Skeletal muscle satellite cell (primary cell): ENCODE measurements at regions not wholly inside any gene's neighbourhood (a gene's known extent, or its start where the extent isn't known, plus 50 kb on each side); places are given as distances from the start of the nearest gene placed in this dataset.
"Not testable (repeated sequence)": the region's sequence is repeated elsewhere in the genome, so short reads cannot be mapped to it uniquely, and the experiment has no call there.

Source experiments
- H3K27me3 ChIP-seq: 2 replicates; pipeline ENCODE4 v1.7.0; 2013; ENCODE audit warnings: low read length; ENCODE audit not compliant: control insufficient read depth, insufficient read depth
- H3K36me3 ChIP-seq: 2 replicates; pipeline ENCODE4 v1.7.0; 2013; ENCODE audit warnings: mild to moderate bottlenecking, control low read depth, low read length; ENCODE audit not compliant: insufficient read depth
- H3K4me1 ChIP-seq: 2 replicates; pipeline ENCODE4 v1.7.0; 2013; ENCODE audit warnings: low read length; ENCODE audit not compliant: control insufficient read depth, insufficient read depth
- H3K4me2 ChIP-seq: 2 replicates; pipeline ENCODE4 v1.7.0; 2013; ENCODE audit warnings: mild to moderate bottlenecking, low read length
- H3K4me3 ChIP-seq: 2 replicates; pipeline ENCODE4 v1.7.0; 2013; ENCODE audit warnings: low read length
- H3K9ac ChIP-seq: 2 replicates; pipeline ENCODE4 v1.7.0; 2013; ENCODE audit warnings: mild to moderate bottlenecking, low read depth, low read length, moderate library complexity
- H3K9me3 ChIP-seq: replicated peaks from 2 replicates; pipeline ENCODE4 v1.7.0; 2013; ENCODE audit warnings: mild to moderate bottlenecking, control low read depth, low read length

DNA sequence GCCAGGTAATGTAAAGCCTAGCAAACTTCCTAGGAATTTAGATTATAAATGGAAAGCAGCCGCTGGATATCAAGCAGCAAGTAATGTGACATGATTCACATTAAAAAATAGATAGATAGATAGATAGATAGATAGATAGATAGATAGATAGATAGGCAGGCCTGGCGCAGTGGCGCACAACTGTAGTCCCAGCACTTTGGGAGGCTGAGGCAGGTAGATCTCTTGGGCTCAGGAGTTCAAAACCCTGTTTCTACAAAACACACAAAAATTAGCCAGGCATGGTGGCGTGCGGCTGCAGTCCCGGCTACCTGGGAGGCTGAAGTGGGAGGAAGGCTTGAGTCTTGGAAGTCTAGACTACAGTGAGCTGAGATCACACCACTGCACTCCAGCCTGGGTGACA lies 236.9 kb downstream of the SLITRK6 start:
- no peaks in the 10 kb centered on the region for H3K4me1 ChIP-seq
- H3K36me3 ChIP-seq = no peaks in the 10 kb centered on the region
- no peak overlapping the region for H3K4me3 ChIP-seq
- no peak overlapping the region for H3K4me2 ChIP-seq
- no peak overlapping the region for H3K9ac ChIP-seq
- no peaks in the 10 kb centered on the region for H3K27me3 ChIP-seq
- peaks cover 4% of the 10 kb centered on the region for H3K9me3 ChIP-seq

GRCh38 chr13:85557691-85558467 lies 241.3 kb downstream of the SLITRK6 start:
- Histone ChIP-seq H3K27me3 (no peaks in the 10 kb centered on the region), H3K4me1 (no peaks in the 10 kb centered on the region), H3K9ac (no peak overlapping the region), H3K4me2 (no peak overlapping the region), H3K9me3 (peaks cover 4% of the 10 kb centered on the region), H3K4me3 (no peak overlapping the region), H3K36me3 (no peaks in the 10 kb centered on the region)

GRCh38 chr13:85551012-85551411 lies 248.2 kb downstream of the SLITRK6 start:
- Histone ChIP-seq H3K36me3 (no peaks in the 10 kb centered on the region), H3K4me1 (no peaks in the 10 kb centered on the region), H3K9ac (no peak overlapping the region)

GRCh38 chr13:85549819-85550218 lies 249.4 kb downstream of the SLITRK6 start:
- Histone ChIP-seq H3K36me3 (no peaks in the 10 kb centered on the region), H3K4me2 (no peak overlapping the region), H3K27me3 (no peaks in the 10 kb centered on the region), H3K4me3 (no peak overlapping the region), H3K9ac (no peak overlapping the region), H3K9me3 (no peaks in the 10 kb centered on the region), H3K4me1 (no peaks in the 10 kb centered on the region)

More at GRCh38 chr13:85551012-85551411, 248.2 kb downstream of the SLITRK6 start:
- H3K27me3 ChIP-seq = no peaks in the 10 kb centered on the region
- H3K9me3 ChIP-seq = no peaks in the 10 kb centered on the region
- H3K4me3 ChIP-seq = no peak overlapping the region
- no peak overlapping the region for H3K4me2 ChIP-seq

DNA sequence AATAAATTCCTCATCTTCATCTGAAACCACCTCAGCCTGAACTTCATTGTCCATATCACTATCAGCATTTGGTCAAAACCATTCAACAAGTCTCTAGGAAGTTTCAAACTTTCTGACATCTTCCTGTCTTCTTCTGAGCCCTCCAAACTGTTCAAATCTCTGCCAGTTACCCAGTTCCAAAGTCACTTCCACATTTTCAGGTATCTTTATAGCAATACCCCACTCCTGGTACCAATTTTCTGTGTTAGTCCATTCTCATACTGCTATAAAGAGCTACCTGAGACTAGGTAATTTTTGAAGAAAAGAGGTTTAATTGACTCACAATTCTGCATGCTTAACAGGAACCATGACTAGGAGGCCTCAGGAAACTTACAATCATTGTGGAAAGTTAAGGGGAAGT lies 250.4 kb downstream of the SLITRK6 start:
- not testable (repeated sequence) for H3K4me1 ChIP-seq, H3K36me3 ChIP-seq, H3K9me3 ChIP-seq, H3K27me3 ChIP-seq, H3K4me3 ChIP-seq, H3K4me2 ChIP-seq, H3K9ac ChIP-seq

GRCh38 chr13:85545771-85546170 lies 253.4 kb downstream of the SLITRK6 start:
- H3K4me2 ChIP-seq = no peak overlapping the region
- H3K36me3 ChIP-seq = no peaks in the 10 kb centered on the region
- H3K9me3 ChIP-seq = peaks cover 7% of the 10 kb centered on the region
- no peaks in the 10 kb centered on the region for H3K27me3 ChIP-seq
- H3K4me1 ChIP-seq = no peaks in the 10 kb centered on the region
- H3K4me3 ChIP-seq = no peak overlapping the region
- no peak overlapping the region for H3K9ac ChIP-seq

GRCh38 chr13:85544756-85545155 lies 254.5 kb downstream of the SLITRK6 start:
- no peaks in the 10 kb centered on the region for H3K27me3 ChIP-seq
- H3K36me3 ChIP-seq = no peaks in the 10 kb centered on the region
- peaks cover 7% of the 10 kb centered on the region for H3K9me3 ChIP-seq
- no peak overlapping the region for H3K9ac ChIP-seq
- H3K4me3 ChIP-seq = no peak overlapping the region
- H3K4me2 ChIP-seq = no peak overlapping the region
- H3K4me1 ChIP-seq = no peaks in the 10 kb centered on the region

GRCh38 chr13:85543144-85543543 lies 256.1 kb downstream of the SLITRK6 start:
- no peaks in the 10 kb centered on the region for H3K36me3 ChIP-seq
- H3K27me3 ChIP-seq = no peaks in the 10 kb centered on the region
- H3K4me2 ChIP-seq = no peak overlapping the region

GRCh38 chr13:85541476-85541875 lies 257.7 kb downstream of the SLITRK6 start:
- Histone ChIP-seq H3K9me3 (peaks cover 7% of the 10 kb centered on the region), H3K9ac (no peak overlapping the region), H3K36me3 (no peaks in the 10 kb centered on the region), H3K4me3 (no peak overlapping the region), H3K4me1 (no peaks in the 10 kb centered on the region), H3K27me3 (no peaks in the 10 kb centered on the region), H3K4me2 (no peak overlapping the region)

More at GRCh38 chr13:85543144-85543543, 256.1 kb downstream of the SLITRK6 start:
- peaks cover 7% of the 10 kb centered on the region for H3K9me3 ChIP-seq
- no peak overlapping the region for H3K4me3 ChIP-seq
- no peak overlapping the region for H3K9ac ChIP-seq
- no peaks in the 10 kb centered on the region for H3K4me1 ChIP-seq

DNA sequence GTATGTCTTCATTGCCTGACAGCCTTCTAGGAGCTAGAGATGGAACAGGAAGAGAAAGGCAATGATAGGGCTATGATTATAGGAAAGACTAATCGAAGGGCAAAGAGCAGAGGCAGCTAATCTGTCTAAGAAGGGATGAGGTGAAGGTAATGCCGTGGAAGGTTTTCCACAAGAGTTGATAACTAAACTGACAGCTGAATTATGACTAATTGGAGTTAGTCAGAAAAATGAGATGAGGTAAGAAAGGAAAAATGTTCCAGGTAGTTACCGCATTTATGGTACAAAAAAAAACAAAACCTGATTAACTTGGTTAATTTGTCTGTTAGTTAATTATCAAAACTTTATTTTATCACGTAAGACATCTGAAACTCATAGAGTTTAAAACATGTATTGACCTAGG lies 260.3 kb downstream of the SLITRK6 start:
- no peaks in the 10 kb centered on the region for H3K27me3 ChIP-seq
- H3K9ac ChIP-seq = no peak overlapping the region
- no peaks in the 10 kb centered on the region for H3K4me1 ChIP-seq
- H3K4me2 ChIP-seq = no peak overlapping the region
- no peak overlapping the region for H3K4me3 ChIP-seq
- peaks cover 3% of the 10 kb centered on the region for H3K9me3 ChIP-seq
- H3K36me3 ChIP-seq = no peaks in the 10 kb centered on the region

- H3K36me3 ChIP-seq = no peaks in the 10 kb centered on the region
- H3K4me2 ChIP-seq = no peak overlapping the region
- no peaks in the 10 kb centered on the region for H3K27me3 ChIP-seq
- H3K9ac ChIP-seq = no peak overlapping the region
- no peaks in the 10 kb centered on the region for H3K4me1 ChIP-seq
- no peak overlapping the region for H3K4me3 ChIP-seq
- H3K9me3 ChIP-seq = peaks cover 3% of the 10 kb centered on the region
Observed at GRCh38 chr13:85537601-85538000, 261.6 kb downstream of the SLITRK6 start.

- Histone ChIP-seq H3K4me1 (no peaks in the 10 kb centered on the region), H3K36me3 (no peaks in the 10 kb centered on the region), H3K4me3 (no peak overlapping the region), H3K9me3 (peaks cover 3% of the 10 kb centered on the region), H3K9ac (no peak overlapping the region), H3K4me2 (no peak overlapping the region), H3K27me3 (no peaks in the 10 kb centered on the region)
Observed at GRCh38 chr13:85536706-85537105, 262.5 kb downstream of the SLITRK6 start.
